ENCODE measurements at regions not wholly inside any gene's neighbourhood (a gene's known extent, or its start where the extent isn't known, plus 50 kb on each side); places are given as distances from the start of the nearest gene placed in this dataset.

DNA sequence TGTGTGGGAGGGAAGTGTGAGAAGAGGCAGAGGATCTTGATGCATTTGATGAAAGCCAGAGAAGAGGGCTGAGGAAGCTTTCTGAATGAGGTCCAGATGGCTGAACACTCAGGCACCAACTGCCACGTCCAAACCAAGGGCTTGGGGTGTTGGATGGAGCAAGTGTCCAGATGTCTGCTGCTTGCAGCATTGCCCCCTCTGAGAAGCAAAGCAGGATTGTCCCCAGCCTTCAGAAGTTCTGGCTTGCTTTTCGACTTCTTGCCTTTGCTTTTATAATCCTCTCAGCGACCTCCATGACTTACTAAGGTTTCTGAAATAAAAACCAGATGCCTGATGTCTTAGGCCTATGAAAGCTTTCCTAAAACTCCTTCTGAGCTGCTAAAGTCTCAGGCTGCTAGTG lies 182.5 kb downstream of the HUNK start:
- TF ChIP-seq, protein P1, sequence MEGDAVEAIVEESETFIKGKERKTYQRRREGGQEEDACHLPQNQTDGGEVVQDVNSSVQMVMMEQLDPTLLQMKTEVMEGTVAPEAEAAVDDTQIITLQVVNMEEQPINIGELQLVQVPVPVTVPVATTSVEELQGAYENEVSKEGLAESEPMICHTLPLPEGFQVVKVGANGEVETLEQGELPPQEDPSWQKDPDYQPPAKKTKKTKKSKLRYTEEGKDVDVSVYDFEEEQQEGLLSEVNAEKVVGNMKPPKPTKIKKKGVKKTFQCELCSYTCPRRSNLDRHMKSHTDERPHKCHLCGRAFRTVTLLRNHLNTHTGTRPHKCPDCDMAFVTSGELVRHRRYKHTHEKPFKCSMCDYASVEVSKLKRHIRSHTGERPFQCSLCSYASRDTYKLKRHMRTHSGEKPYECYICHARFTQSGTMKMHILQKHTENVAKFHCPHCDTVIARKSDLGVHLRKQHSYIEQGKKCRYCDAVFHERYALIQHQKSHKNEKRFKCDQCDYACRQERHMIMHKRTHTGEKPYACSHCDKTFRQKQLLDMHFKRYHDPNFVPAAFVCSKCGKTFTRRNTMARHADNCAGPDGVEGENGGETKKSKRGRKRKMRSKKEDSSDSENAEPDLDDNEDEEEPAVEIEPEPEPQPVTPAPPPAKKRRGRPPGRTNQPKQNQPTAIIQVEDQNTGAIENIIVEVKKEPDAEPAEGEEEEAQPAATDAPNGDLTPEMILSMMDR (IDR thresholded peaks at IDR 0.05) = no peak
- no peak for TF ChIP-seq POLR2A (IDR thresholded peaks at IDR 0.05)
